ENCODE measurements at regions not wholly inside any gene's neighbourhood (a gene's known extent, or its start where the extent isn't known, plus 50 kb on each side); places are given as distances from the start of the nearest gene placed in this dataset.

DNA sequence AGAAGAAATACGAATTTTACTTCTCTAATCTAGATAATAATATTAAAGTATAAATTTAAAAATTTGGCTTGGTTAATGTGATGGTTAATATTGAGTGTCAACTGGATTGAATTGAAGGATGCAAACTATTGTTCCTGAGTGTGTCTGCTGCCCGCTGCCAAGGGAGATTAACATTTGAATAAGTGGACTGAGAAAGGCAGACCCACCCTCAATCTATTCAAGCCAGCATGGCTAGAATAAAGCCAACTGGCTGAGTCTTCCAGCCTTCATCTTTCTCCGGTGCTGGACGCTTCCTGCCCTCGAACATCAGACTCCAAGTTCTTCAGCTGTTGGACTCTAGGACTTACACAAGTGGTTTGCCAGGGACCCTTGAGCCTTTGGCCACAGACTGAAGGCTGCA lies 152.7 kb downstream of the TBXT start:
- Histone ChIP-seq H3K4me1 (ENCODE audit: low read length) (no peaks in the 10 kb centered on the region), H4K20me1 (ENCODE audit: insufficient read depth, low read depth, low read length) (no peaks in the 10 kb centered on the region), H2AFZ (ENCODE audit: low read length) (no peak overlapping the region), H3K27me3 (ENCODE audit: low read length) (no peaks in the 10 kb centered on the region; the same call in 1 of the 2 replicates), H3K79me2 (ENCODE audit: low read length) (no peaks in the 10 kb centered on the region), H3K4me3 (ENCODE audit: low read length) (no peak overlapping the region), H3K36me3 (ENCODE audit: insufficient read depth, low read length) (no peaks in the 10 kb centered on the region), H3K4me2 (ENCODE audit: low read depth, low read length, poor library complexity, severe bottlenecking) (no peak overlapping the region), H3K9me3 (ENCODE audit: low read length) (no peaks in the 10 kb centered on the region), H3K9me2 (replicated peaks; ENCODE audit: insufficient read depth, low read length) (no peaks in the 10 kb centered on the region), H3K9ac (ENCODE audit: low read length) (no peak overlapping the region), H3K27ac (ENCODE audit: low read length) (no peak overlapping the region)
- DNase-seq, result no peak

- H3K27ac ChIP-seq (ENCODE audit: low read length), result no peak overlapping the region
- H3K27me3 ChIP-seq (ENCODE audit: low read length), result no peaks in the 10 kb centered on the region
- no peak overlapping the region for H3K4me3 ChIP-seq (ENCODE audit: low read length)
- no peaks in the 10 kb centered on the region for H4K20me1 ChIP-seq (ENCODE audit: insufficient read depth, low read depth, low read length)
- H3K4me1 ChIP-seq (ENCODE audit: low read length), result no peaks in the 10 kb centered on the region
- H2AFZ ChIP-seq (ENCODE audit: low read length), result no peak overlapping the region
- H3K4me2 ChIP-seq (ENCODE audit: low read depth, low read length, poor library complexity, severe bottlenecking), result no peak overlapping the region
- no peak for DNase-seq
- no peaks in the 10 kb centered on the region for H3K79me2 ChIP-seq (ENCODE audit: low read length)
- H3K9ac ChIP-seq (ENCODE audit: low read length), result no peak overlapping the region
- no peaks in the 10 kb centered on the region for H3K36me3 ChIP-seq (ENCODE audit: insufficient read depth, low read length)
- no peaks in the 10 kb centered on the region for H3K9me2 ChIP-seq (replicated peaks; ENCODE audit: insufficient read depth, low read length)
- H3K9me3 ChIP-seq (ENCODE audit: low read length), result no peaks in the 10 kb centered on the region
Measured at GRCh38 chr6:166010136-166010960, 157.3 kb downstream of the TBXT start.

DNA sequence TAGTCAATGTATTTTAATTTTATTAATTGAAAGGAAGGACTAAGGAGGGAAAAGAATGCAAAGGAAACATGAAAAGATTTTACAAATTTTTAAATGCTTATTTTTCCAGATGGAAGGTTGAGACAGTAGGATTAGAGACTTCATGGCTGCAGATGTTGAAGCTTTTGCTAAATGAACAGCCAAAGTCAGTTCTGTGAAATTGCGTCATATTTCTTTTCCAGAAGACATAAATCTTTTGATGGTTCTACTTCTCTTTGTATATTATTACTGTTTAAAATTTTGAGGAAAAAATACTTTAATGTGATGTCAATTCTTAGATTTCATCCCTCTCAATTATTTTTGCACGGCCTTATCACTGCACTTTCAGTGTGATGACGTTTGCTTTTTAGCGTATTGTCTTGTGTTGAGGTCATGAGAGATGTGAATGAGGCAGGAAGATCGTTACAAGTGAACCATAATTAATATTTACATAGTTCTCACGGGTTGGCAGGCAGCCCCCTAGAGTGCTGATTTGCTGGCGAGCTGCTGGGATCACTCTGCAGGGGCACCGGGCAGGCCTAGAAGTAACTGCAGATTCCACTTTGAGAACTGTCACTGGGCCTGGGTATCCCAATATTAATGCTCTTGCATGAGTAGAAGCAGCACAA lies 158.1 kb downstream of the TBXT start:
- Histone ChIP-seq H3K27ac (ENCODE audit: low read length) (no peak overlapping the region), H3K27me3 (ENCODE audit: low read length) (no peaks in the 10 kb centered on the region), H3K4me1 (ENCODE audit: low read length) (no peaks in the 10 kb centered on the region), H3K79me2 (ENCODE audit: low read length) (no peaks in the 10 kb centered on the region), H3K4me2 (ENCODE audit: low read depth, low read length, poor library complexity, severe bottlenecking) (no peak overlapping the region), H3K9me3 (ENCODE audit: low read length) (no peaks in the 10 kb centered on the region), H3K36me3 (ENCODE audit: insufficient read depth, low read length) (no peaks in the 10 kb centered on the region), H3K4me3 (ENCODE audit: low read length) (no peak overlapping the region), H3K9ac (ENCODE audit: low read length) (no peak overlapping the region), H3K9me2 (replicated peaks; ENCODE audit: insufficient read depth, low read length) (no peaks in the 10 kb centered on the region), H2AFZ (ENCODE audit: low read length) (no peak overlapping the region), H4K20me1 (ENCODE audit: insufficient read depth, low read depth, low read length) (no peaks in the 10 kb centered on the region)
- no peak for DNase-seq

DNA sequence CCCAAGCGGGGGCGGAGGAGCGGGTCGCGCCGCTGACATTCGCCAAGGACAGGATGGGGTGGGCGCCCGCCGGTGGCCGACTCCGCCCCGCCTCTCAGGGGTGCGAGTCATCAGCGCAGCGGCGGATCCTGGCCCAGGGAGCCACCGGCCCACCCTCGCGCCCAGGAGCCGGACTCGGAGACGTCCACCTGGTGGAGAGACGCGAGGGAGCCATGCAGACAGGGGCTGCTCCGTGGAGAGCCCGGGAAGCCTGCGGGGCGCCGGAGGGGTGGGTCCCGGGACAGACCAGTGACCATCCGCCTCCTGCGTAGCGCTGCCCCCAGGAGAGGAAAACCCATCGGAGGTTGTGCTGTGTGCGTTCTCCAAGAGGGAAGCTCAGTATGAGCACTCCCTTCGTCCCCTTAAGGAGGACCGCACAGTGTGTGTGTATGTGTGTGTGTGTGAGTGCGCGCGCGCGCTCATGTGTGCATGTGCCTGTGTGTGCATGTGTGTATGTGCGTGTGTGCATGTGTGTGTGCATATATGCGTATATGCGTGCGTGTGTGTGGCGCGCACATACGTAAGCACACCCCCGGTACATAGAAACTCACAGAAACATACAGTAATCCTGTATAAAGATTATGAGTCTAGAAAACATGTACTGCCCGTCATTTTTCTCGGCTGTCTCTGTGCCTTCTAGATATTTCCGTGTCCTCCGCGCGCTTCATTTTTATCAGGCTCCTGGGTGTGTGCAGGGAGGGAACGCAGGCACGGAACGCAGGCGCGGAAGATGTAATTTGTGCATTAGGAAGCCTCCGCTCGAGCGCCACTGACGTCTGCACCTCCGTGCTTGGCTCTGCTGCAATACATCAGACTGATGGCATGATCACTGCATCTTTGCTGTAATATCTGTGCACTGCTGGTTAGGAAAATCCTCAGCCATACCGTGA lies 158.9 kb downstream of the TBXT start:
- Histone ChIP-seq H3K27me3 (ENCODE audit: low read length) (no peaks in the 10 kb centered on the region), H3K9ac (ENCODE audit: low read length) (no peak overlapping the region), H3K27ac (ENCODE audit: low read length) (no peak overlapping the region), H3K79me2 (ENCODE audit: low read length) (no peaks in the 10 kb centered on the region), H3K4me2 (ENCODE audit: low read depth, low read length, poor library complexity, severe bottlenecking) (no peak overlapping the region), H2AFZ (ENCODE audit: low read length) (no peak overlapping the region), H3K4me1 (ENCODE audit: low read length) (no peaks in the 10 kb centered on the region), H4K20me1 (ENCODE audit: insufficient read depth, low read depth, low read length) (no peaks in the 10 kb centered on the region), H3K9me3 (ENCODE audit: low read length) (no peaks in the 10 kb centered on the region), H3K9me2 (replicated peaks; ENCODE audit: insufficient read depth, low read length) (no peaks in the 10 kb centered on the region), H3K4me3 (ENCODE audit: low read length) (no peak overlapping the region), H3K36me3 (ENCODE audit: insufficient read depth, low read length) (no peaks in the 10 kb centered on the region)
- no peak for DNase-seq

GRCh38 chr6:166007349-166008263 lies 160.0 kb downstream of the TBXT start:
- no peak overlapping the region for H3K4me2 ChIP-seq (ENCODE audit: low read depth, low read length, poor library complexity, severe bottlenecking)
- no peaks in the 10 kb centered on the region for H3K9me3 ChIP-seq (ENCODE audit: low read length)

DNA sequence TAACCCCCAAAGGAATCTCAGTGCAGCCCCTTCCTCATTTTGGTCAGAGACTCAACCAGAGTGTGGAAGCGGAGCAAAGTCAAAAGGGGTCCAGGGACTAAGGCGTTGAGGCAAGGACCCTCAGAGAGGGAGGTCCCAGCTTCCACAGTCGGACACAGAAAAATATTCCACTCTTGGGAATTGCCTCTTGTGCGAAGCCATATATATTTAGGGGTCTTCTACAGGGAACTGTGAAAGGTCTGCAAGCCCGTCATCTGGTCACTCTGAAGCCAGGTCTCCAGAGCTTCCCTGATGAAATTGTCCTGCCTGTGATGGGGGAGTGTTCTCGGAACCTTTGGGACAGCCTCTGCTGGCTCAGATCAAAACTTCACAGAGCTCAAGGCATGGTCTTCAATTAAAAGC lies 160.8 kb downstream of the TBXT start:
- no peak overlapping the region for H2AFZ ChIP-seq (ENCODE audit: low read length)
- H3K79me2 ChIP-seq (ENCODE audit: low read length), result no peaks in the 10 kb centered on the region
- H3K27me3 ChIP-seq (ENCODE audit: low read length), result no peaks in the 10 kb centered on the region
- no peaks in the 10 kb centered on the region for H3K9me2 ChIP-seq (replicated peaks; ENCODE audit: insufficient read depth, low read length)
- H4K20me1 ChIP-seq (ENCODE audit: insufficient read depth, low read depth, low read length), result no peaks in the 10 kb centered on the region
- no peak overlapping the region for H3K27ac ChIP-seq (ENCODE audit: low read length)
- no peak overlapping the region for H3K4me2 ChIP-seq (ENCODE audit: low read depth, low read length, poor library complexity, severe bottlenecking)
- no peaks in the 10 kb centered on the region for H3K4me1 ChIP-seq (ENCODE audit: low read length)
- no peak for DNase-seq
- no peak overlapping the region for H3K4me3 ChIP-seq (ENCODE audit: low read length)
- H3K9ac ChIP-seq (ENCODE audit: low read length), result no peak overlapping the region
- no peaks in the 10 kb centered on the region for H3K9me3 ChIP-seq (ENCODE audit: low read length)
- no peaks in the 10 kb centered on the region for H3K36me3 ChIP-seq (ENCODE audit: insufficient read depth, low read length)

More at GRCh38 chr6:166007349-166008263, 160.0 kb downstream of the TBXT start:
- Histone ChIP-seq H3K9ac (ENCODE audit: low read length) (no peak overlapping the region), H2AFZ (ENCODE audit: low read length) (no peak overlapping the region), H3K4me1 (ENCODE audit: low read length) (no peaks in the 10 kb centered on the region), H3K27me3 (ENCODE audit: low read length) (no peaks in the 10 kb centered on the region), H3K9me2 (replicated peaks; ENCODE audit: insufficient read depth, low read length) (no peaks in the 10 kb centered on the region), H3K4me3 (ENCODE audit: low read length) (no peak overlapping the region), H3K27ac (ENCODE audit: low read length) (no peak overlapping the region), H4K20me1 (ENCODE audit: insufficient read depth, low read depth, low read length) (no peaks in the 10 kb centered on the region), H3K36me3 (ENCODE audit: insufficient read depth, low read length) (no peaks in the 10 kb centered on the region), H3K79me2 (ENCODE audit: low read length) (no peaks in the 10 kb centered on the region)
- DNase-seq, result no peak

GRCh38 chr6:166005944-166006899 lies 161.4 kb downstream of the TBXT start:
- no peaks in the 10 kb centered on the region for H3K9me2 ChIP-seq (replicated peaks; ENCODE audit: insufficient read depth, low read length)
- H3K9me3 ChIP-seq (ENCODE audit: low read length), result no peaks in the 10 kb centered on the region
- H3K4me1 ChIP-seq (ENCODE audit: low read length), result no peaks in the 10 kb centered on the region
- H3K9ac ChIP-seq (ENCODE audit: low read length), result no peak overlapping the region
- H3K79me2 ChIP-seq (ENCODE audit: low read length), result no peaks in the 10 kb centered on the region
- no peaks in the 10 kb centered on the region for H3K27me3 ChIP-seq (ENCODE audit: low read length)
- H4K20me1 ChIP-seq (ENCODE audit: insufficient read depth, low read depth, low read length), result no peaks in the 10 kb centered on the region
- no peak overlapping the region for H3K27ac ChIP-seq (ENCODE audit: low read length)
- no peaks in the 10 kb centered on the region for H3K36me3 ChIP-seq (ENCODE audit: insufficient read depth, low read length)
- H2AFZ ChIP-seq (ENCODE audit: low read length), result no peak overlapping the region
- no peak overlapping the region for H3K4me2 ChIP-seq (ENCODE audit: low read depth, low read length, poor library complexity, severe bottlenecking)
- no peak overlapping the region for H3K4me3 ChIP-seq (ENCODE audit: low read length)
- no peak for DNase-seq
